HG03521 (cell line): ENCODE measurements at regions not wholly inside any gene's neighbourhood (a gene's known extent, or its start where the extent isn't known, plus 50 kb on each side); places are given as distances from the start of the nearest gene placed in this dataset.
"Not testable (repeated sequence)": the region's sequence is repeated elsewhere in the genome, so short reads cannot be mapped to it uniquely, and the experiment has no call there.

ENCODE experiments used
- ATAC-seq: cut with Tn5 transposase; IDR thresholded peaks from one replicate; pipeline ENCODE4 v1.9.1; 2021; ENCODE audit warnings: mild to moderate bottlenecking, moderate library complexity; ENCODE audit not compliant: unreplicated experiment

- not testable (repeated sequence) for ATAC-seq
Observed at GRCh38 chr2:111672641-111673040, 211.4 kb downstream of the ANAPC1 start.

- ATAC-seq = no peak
Observed at GRCh38 chr2:111673526-111673925, 210.5 kb downstream of the ANAPC1 start.

- no peak for ATAC-seq
Observed at GRCh38 chr2:111675419-111676194, 208.4 kb downstream of the ANAPC1 start.

- ATAC-seq = no peak
Observed at GRCh38 chr2:111676291-111676822, 207.6 kb downstream of the ANAPC1 start.

GRCh38 chr2:111678161-111678560 lies 205.8 kb downstream of the ANAPC1 start:
- ATAC-seq = no peak

- ATAC-seq = no peak
Observed at GRCh38 chr2:111678651-111679050, 205.3 kb downstream of the ANAPC1 start.

- ATAC-seq = no peak
Observed at GRCh38 chr2:111679202-111679601, 204.8 kb downstream of the ANAPC1 start.

- no peak for ATAC-seq
Observed at GRCh38 chr2:111684611-111685010, 199.4 kb downstream of the ANAPC1 start.

- no peak for ATAC-seq
Observed at GRCh38 chr2:111685342-111685741, 198.7 kb downstream of the ANAPC1 start.

GRCh38 chr2:111686994-111687393 lies 197.0 kb downstream of the ANAPC1 start:
- no peak for ATAC-seq

- no peak for ATAC-seq
Observed at GRCh38 chr2:111687911-111688310, 196.1 kb downstream of the ANAPC1 start.

GRCh38 chr2:111688482-111688881 lies 195.5 kb downstream of the ANAPC1 start:
- no peak for ATAC-seq

GRCh38 chr2:111689174-111689573 lies 194.8 kb downstream of the ANAPC1 start:
- no peak for ATAC-seq

- ATAC-seq = no peak
Observed at GRCh38 chr2:111689941-111690340, 194.1 kb downstream of the ANAPC1 start.

- no peak for ATAC-seq
Observed at GRCh38 chr2:111691164-111691875, 192.7 kb downstream of the ANAPC1 start.

GRCh38 chr2:111692311-111692710 lies 191.7 kb downstream of the ANAPC1 start:
- no peak for ATAC-seq

GRCh38 chr2:111694700-111695101 lies 189.3 kb downstream of the ANAPC1 start:
- ATAC-seq = no peak

- ATAC-seq = no peak
Observed at GRCh38 chr2:111695441-111696007, 188.5 kb downstream of the ANAPC1 start.

GRCh38 chr2:111696226-111696625 lies 187.8 kb downstream of the ANAPC1 start:
- ATAC-seq = no peak

GRCh38 chr2:111697560-111697959 lies 186.4 kb downstream of the ANAPC1 start:
- ATAC-seq = no peak

GRCh38 chr2:111698089-111698488 lies 185.9 kb downstream of the ANAPC1 start:
- no peak for ATAC-seq
